DOHH2 (cell line): ENCODE measurements at regions not wholly inside any gene's neighbourhood (a gene's known extent, or its start where the extent isn't known, plus 50 kb on each side); places are given as distances from the start of the nearest gene placed in this dataset.

Experiments
- EZH2phosphoT487 ChIP-seq: fragments of 200-600 bp; sonication (generic); IDR thresholded peaks from 2 replicates; pipeline ENCODE4 v1.6.1; 2017; ENCODE audit warnings: borderline replicate concordance, mild to moderate bottlenecking, antibody characterized with exemption, low read length, moderate library complexity, mixed read lengths
- TF ChIP-seq, protein P1 (sequence below): fragments of 200-600 bp; sonication (generic); IDR thresholded peaks from one replicate; pipeline ENCODE4 v1.5.1; 2014; ENCODE audit warnings: antibody characterized with exemption, mild to moderate bottlenecking, low read depth, low read length; ENCODE audit not compliant: poor library complexity, severe bottlenecking

GRCh38 chr9:7443541-7443940 is 356.0 kb downstream of the DMAC1 start:
- TF ChIP-seq, protein P1, sequence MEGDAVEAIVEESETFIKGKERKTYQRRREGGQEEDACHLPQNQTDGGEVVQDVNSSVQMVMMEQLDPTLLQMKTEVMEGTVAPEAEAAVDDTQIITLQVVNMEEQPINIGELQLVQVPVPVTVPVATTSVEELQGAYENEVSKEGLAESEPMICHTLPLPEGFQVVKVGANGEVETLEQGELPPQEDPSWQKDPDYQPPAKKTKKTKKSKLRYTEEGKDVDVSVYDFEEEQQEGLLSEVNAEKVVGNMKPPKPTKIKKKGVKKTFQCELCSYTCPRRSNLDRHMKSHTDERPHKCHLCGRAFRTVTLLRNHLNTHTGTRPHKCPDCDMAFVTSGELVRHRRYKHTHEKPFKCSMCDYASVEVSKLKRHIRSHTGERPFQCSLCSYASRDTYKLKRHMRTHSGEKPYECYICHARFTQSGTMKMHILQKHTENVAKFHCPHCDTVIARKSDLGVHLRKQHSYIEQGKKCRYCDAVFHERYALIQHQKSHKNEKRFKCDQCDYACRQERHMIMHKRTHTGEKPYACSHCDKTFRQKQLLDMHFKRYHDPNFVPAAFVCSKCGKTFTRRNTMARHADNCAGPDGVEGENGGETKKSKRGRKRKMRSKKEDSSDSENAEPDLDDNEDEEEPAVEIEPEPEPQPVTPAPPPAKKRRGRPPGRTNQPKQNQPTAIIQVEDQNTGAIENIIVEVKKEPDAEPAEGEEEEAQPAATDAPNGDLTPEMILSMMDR = no peak
- TF ChIP-seq EZH2phosphoT487 = no peak
